ENCODE measurements at regions not wholly inside any gene's neighbourhood (a gene's known extent, or its start where the extent isn't known, plus 50 kb on each side); places are given as distances from the start of the nearest gene placed in this dataset.

GRCh38 chr11:134583397-134583990 lies 171.5 kb upstream of the B3GAT1 start:
- H3K27me3 Mint-ChIP-seq, result peaks cover 22% of the 10 kb centered on the region
- H3K27ac Mint-ChIP-seq, result no peak overlapping the region
- no peaks in the 10 kb centered on the region for H3K36me3 Mint-ChIP-seq

GRCh38 chr11:134582770-134583095 lies 170.7 kb upstream of the B3GAT1 start:
- no peak for DNase-seq (ENCODE audit: extremely low spot score, unreplicated experiment)
- H3K27me3 Mint-ChIP-seq, result peaks cover 24% of the 10 kb centered on the region
- no peak for TF ChIP-seq CTCF (conservative IDR thresholded peaks at IDR 0.05)
- no peaks in the 10 kb centered on the region for H3K9me3 Mint-ChIP-seq
- H3K27ac Mint-ChIP-seq, result no peak overlapping the region
- no peaks in the 10 kb centered on the region for H3K36me3 Mint-ChIP-seq
- H3K4me3 Mint-ChIP-seq, result no peak overlapping the region
- peaks cover 4% of the 10 kb centered on the region for H3K4me1 Mint-ChIP-seq (ENCODE audit: unreplicated experiment)

More at GRCh38 chr11:134583397-134583990, 171.5 kb upstream of the B3GAT1 start:
- no peak for TF ChIP-seq CTCF (conservative IDR thresholded peaks at IDR 0.05)
- H3K9me3 Mint-ChIP-seq, result no peaks in the 10 kb centered on the region
- DNase-seq (ENCODE audit: extremely low spot score, unreplicated experiment), result no peak
- H3K4me1 Mint-ChIP-seq (ENCODE audit: unreplicated experiment), result peaks cover 4% of the 10 kb centered on the region
- no peak overlapping the region for H3K4me3 Mint-ChIP-seq

- Mint-ChIP-seq H3K4me1 (ENCODE audit: unreplicated experiment) (peaks cover 4% of the 10 kb centered on the region), H3K27me3 (peaks cover 25% of the 10 kb centered on the region)
These were observed 170.1 kb upstream of the B3GAT1 start for GRCh38 chr11:134581966-134582769.

GRCh38 chr11:134581121-134581626 lies 169.1 kb upstream of the B3GAT1 start:
- H3K27me3 Mint-ChIP-seq, result peaks cover 23% of the 10 kb centered on the region
- no peaks in the 10 kb centered on the region for H3K9me3 Mint-ChIP-seq
- no peaks in the 10 kb centered on the region for H3K36me3 Mint-ChIP-seq
- H3K4me3 Mint-ChIP-seq, result no peak overlapping the region
- no peak for TF ChIP-seq CTCF (conservative IDR thresholded peaks at IDR 0.05)
- no peak overlapping the region for H3K27ac Mint-ChIP-seq
- H3K4me1 Mint-ChIP-seq (ENCODE audit: unreplicated experiment), result peaks cover 4% of the 10 kb centered on the region
- no peak for DNase-seq (ENCODE audit: extremely low spot score, unreplicated experiment)

More at GRCh38 chr11:134581966-134582769, 170.1 kb upstream of the B3GAT1 start:
- no peak for DNase-seq (ENCODE audit: extremely low spot score, unreplicated experiment)
- Mint-ChIP-seq H3K36me3 (no peaks in the 10 kb centered on the region), H3K4me3 (no peak overlapping the region), H3K9me3 (no peaks in the 10 kb centered on the region), H3K27ac (no peak overlapping the region)
- no peak for TF ChIP-seq CTCF (conservative IDR thresholded peaks at IDR 0.05)

- Mint-ChIP-seq H3K36me3 (no peaks in the 10 kb centered on the region), H3K9me3 (no peaks in the 10 kb centered on the region), H3K4me3 (no peak overlapping the region), H3K27ac (no peak overlapping the region), H3K27me3 (peaks cover 27% of the 10 kb centered on the region), H3K4me1 (ENCODE audit: unreplicated experiment) (peaks cover 4% of the 10 kb centered on the region)
- DNase-seq (ENCODE audit: extremely low spot score, unreplicated experiment), result no peak
- no peak for TF ChIP-seq CTCF (conservative IDR thresholded peaks at IDR 0.05)
These were observed 168.6 kb upstream of the B3GAT1 start for GRCh38 chr11:134580610-134580975.

Data from type B pancreatic cell (in vitro differentiated cells).